Right cardiac atrium (tissue), 5 donors: ENCODE measurements at regions not wholly inside any gene's neighbourhood (a gene's known extent, or its start where the extent isn't known, plus 50 kb on each side); places are given as distances from the start of the nearest gene placed in this dataset.
A peak's percentile ranks its signal among the peaks of the same experiment; 100 is the strongest.
"Not testable (repeated sequence)": the region's sequence is repeated elsewhere in the genome, so short reads cannot be mapped to it uniquely, and the experiment has no call there.

Experiments
- ATAC-seq, 2 donors: fragments of 200-7000 bp; cut with Tn5 transposase; one replicate each; pipeline versions ENCODE4 v1.8.0 to v1.9.1; 2020; ENCODE audit warnings: moderate library complexity in 2 of 2, mild to moderate bottlenecking in 1 of 2
- DNase-seq, 3 donors: peaks; one replicate each; pipeline ENCODE4 v3.0.0-alpha.2; 2020
- H3K27ac ChIP-seq: one replicate; pipeline ENCODE4 v1.5.1; 2013; ENCODE audit warnings: mild to moderate bottlenecking, low read length, control low read depth, moderate library complexity
- H3K27me3 ChIP-seq: one replicate; pipeline ENCODE4 v1.6.1; 2013; ENCODE audit not compliant: control insufficient read depth, insufficient read depth
- H3K4me1 ChIP-seq: one replicate; pipeline ENCODE4 v1.6.1; 2013; ENCODE audit warnings: low read length; ENCODE audit not compliant: control insufficient read depth, insufficient read depth
- H3K4me3 ChIP-seq: one replicate; pipeline ENCODE4 v1.5.1; 2013; ENCODE audit warnings: low read length, control low read depth
- H3K9me3 ChIP-seq: one replicate; pipeline ENCODE4 v1.6.1; 2013; ENCODE audit warnings: low read length; ENCODE audit not compliant: control insufficient read depth
- WGBS: extraction: QIAGEN DNeasy Blood & Tissue Kit; methylation state at CpG from one replicate; pipeline ENCODE4 v1.1.7; 2013; 5-methylcytosine and 5-hydroxymethylcytosine counted together
- intact Hi-C, 4 donors: fragments of 100-400 bp; cut with DNase I; formaldehyde crosslinking; loops; one replicate each; pipeline versions ENCODE4 v1.11.0 to v1.14.0; 2022 to 2023
- donor health status: healthy with polysubstance abuse.
- donor health status: DM: no; HTN: yes; CAD: no.
- donor health status: DM: no; HTN: no; CAD: no.
- donor health status: DM: no; HTN: yes; CAD: no; lungs with severe emphysema.
- donor health status: DM: yes; HTN: yes; CAD: no.

GRCh38 chrX:42157923-42158322 lies 234.6 kb upstream of the CASK start:
- intact Hi-C loops, ATAC-seq, H3K4me1 ChIP-seq, DNase-seq, H3K9me3 ChIP-seq, H3K4me3 ChIP-seq, H3K27me3 ChIP-seq, H3K27ac ChIP-seq: not testable (repeated sequence)
- 89% methylated on average over 2 of the region's 2 CpGs for WGBS

GRCh38 chrX:42151808-42152207 lies 228.5 kb upstream of the CASK start:
- no peak for ATAC-seq
- no peak overlapping the region for H3K27ac ChIP-seq
- no peaks in the 10 kb centered on the region for H3K27me3 ChIP-seq
- intact Hi-C loops = no loop called here
- H3K4me1 ChIP-seq = no peaks in the 10 kb centered on the region
- H3K4me3 ChIP-seq = no peak overlapping the region
- H3K9me3 ChIP-seq = no peaks in the 10 kb centered on the region
- DNase-seq = no peak
- 90% methylated on average over 3 of the region's 3 CpGs for WGBS

- H3K27ac ChIP-seq = no peak overlapping the region
- no peaks in the 10 kb centered on the region for H3K9me3 ChIP-seq
- DNase-seq (no peak), ATAC-seq (no peak)
- no peak overlapping the region for H3K4me3 ChIP-seq
- 59% methylated on average over 4 of the region's 4 CpGs for WGBS
- intact Hi-C loops = no loop called here
- H3K4me1 ChIP-seq = no peaks in the 10 kb centered on the region
- H3K27me3 ChIP-seq = no peaks in the 10 kb centered on the region
These were observed 226.4 kb upstream of the CASK start for GRCh38 chrX:42149765-42150164.

GRCh38 chrX:42149281-42149680 lies 225.9 kb upstream of the CASK start:
- no peaks in the 10 kb centered on the region for H3K4me1 ChIP-seq
- DNase-seq (no peak), ATAC-seq (no peak)
- intact Hi-C loops = no loop called here
- no peaks in the 10 kb centered on the region for H3K9me3 ChIP-seq
- H3K27me3 ChIP-seq = no peaks in the 10 kb centered on the region
- no peak overlapping the region for H3K4me3 ChIP-seq
- no peak overlapping the region for H3K27ac ChIP-seq
- WGBS = 47% methylated on average over 2 of the region's 2 CpGs

- WGBS = 27% methylated on average over 5 of the region's 5 CpGs
- DNase-seq = no peak
- Histone ChIP-seq H3K4me1 (no peaks in the 10 kb centered on the region), H3K9me3 (no peaks in the 10 kb centered on the region), H3K27me3 (no peaks in the 10 kb centered on the region), H3K4me3 (no peak overlapping the region), H3K27ac (no peak overlapping the region)
- intact Hi-C loops = no loop called here
- no peak for ATAC-seq
These were observed 220.7 kb upstream of the CASK start for GRCh38 chrX:42143866-42144592.

- no peaks in the 10 kb centered on the region for H3K4me1 ChIP-seq
- no peak overlapping the region for H3K4me3 ChIP-seq
- no peak for ATAC-seq
- no peak for DNase-seq
- no peaks in the 10 kb centered on the region for H3K9me3 ChIP-seq
- no peak overlapping the region for H3K27ac ChIP-seq
- intact Hi-C loops = no loop called here
- H3K27me3 ChIP-seq = no peaks in the 10 kb centered on the region
These were observed 217.0 kb upstream of the CASK start for GRCh38 chrX:42140320-42140719.

GRCh38 chrX:42135583-42136228 lies 212.4 kb upstream of the CASK start:
- no peaks in the 10 kb centered on the region for H3K4me1 ChIP-seq
- no peak for DNase-seq
- no peak overlapping the region for H3K27ac ChIP-seq
- no peak for ATAC-seq
- H3K4me3 ChIP-seq = no peak overlapping the region
- 86% methylated on average over 1 of the region's 1 CpG for WGBS
- H3K27me3 ChIP-seq = no peaks in the 10 kb centered on the region
- no peaks in the 10 kb centered on the region for H3K9me3 ChIP-seq
- intact Hi-C loops = no loop called here

- Histone ChIP-seq H3K9me3 (no peaks in the 10 kb centered on the region), H3K27ac (no peak overlapping the region), H3K4me3 (no peak overlapping the region), H3K4me1 (no peaks in the 10 kb centered on the region), H3K27me3 (no peaks in the 10 kb centered on the region)
- ATAC-seq = peak; percentile 50 to 51
- DNase-seq = no peak
- intact Hi-C loops = no loop called here
These were observed 208.5 kb upstream of the CASK start for GRCh38 chrX:42131856-42132255.

- WGBS = 92% methylated on average over 3 of the region's 3 CpGs
- H3K27me3 ChIP-seq = no peaks in the 10 kb centered on the region
- ATAC-seq = no peak
- intact Hi-C loops = no loop called here
- no peaks in the 10 kb centered on the region for H3K4me1 ChIP-seq
- no peak overlapping the region for H3K27ac ChIP-seq
- DNase-seq = no peak
- H3K4me3 ChIP-seq = no peak overlapping the region
- H3K9me3 ChIP-seq = no peaks in the 10 kb centered on the region
These were observed 205.9 kb upstream of the CASK start for GRCh38 chrX:42129022-42129940.

- Histone ChIP-seq H3K9me3 (no peaks in the 10 kb centered on the region), H3K27me3 (no peaks in the 10 kb centered on the region), H3K27ac (no peak overlapping the region), H3K4me3 (no peak overlapping the region), H3K4me1 (no peaks in the 10 kb centered on the region)
- intact Hi-C loops = no loop called here
- no peak for ATAC-seq
- WGBS = 69% methylated on average over 4 of the region's 4 CpGs
- no peak for DNase-seq
These were observed 205.2 kb upstream of the CASK start for GRCh38 chrX:42128587-42128986.

GRCh38 chrX:42128020-42128419 lies 204.7 kb upstream of the CASK start:
- H3K4me1 ChIP-seq = no peaks in the 10 kb centered on the region
- H3K27me3 ChIP-seq = no peaks in the 10 kb centered on the region
- ATAC-seq = no peak
- 76% methylated on average over 2 of the region's 2 CpGs for WGBS
- no peak overlapping the region for H3K27ac ChIP-seq
- H3K9me3 ChIP-seq = no peaks in the 10 kb centered on the region
- intact Hi-C loops = no loop called here
- no peak for DNase-seq
- H3K4me3 ChIP-seq = no peak overlapping the region
